ENCODE measurements at regions not wholly inside any gene's neighbourhood (a gene's known extent, or its start where the extent isn't known, plus 50 kb on each side); places are given as distances from the start of the nearest gene placed in this dataset.

GRCh38 chr10:57165671-57166070, 804.6 kb upstream of the ZWINT start:
- TF ChIP-seq CREB1 (CRISPR knock-in tag; IDR thresholded peaks at IDR 0.05; ENCODE audit: low read depth) = no peak
- no peak for TF ChIP-seq EZH2 (IDR thresholded peaks at IDR 0.05; ENCODE audit: low read depth, unreplicated experiment)
- no peak for TF ChIP-seq POLR2AphosphoS5 (IDR thresholded peaks at IDR 0.05; ENCODE audit: low read depth)
- no peak for TF ChIP-seq CTCF (conservative IDR thresholded peaks at IDR 0.05; ENCODE audit: low read depth in 2 of 2)
- TF ChIP-seq REST (IDR thresholded peaks at IDR 0.05; ENCODE audit: unreplicated experiment) = no peak
- TF ChIP-seq EZH2phosphoT487 (IDR thresholded peaks at IDR 0.05; ENCODE audit: unreplicated experiment) = no peak
- TF ChIP-seq ZNF331 (CRISPR knock-in tag; IDR thresholded peaks at IDR 0.05; ENCODE audit: low read depth) = no peak
- TF ChIP-seq ZNF114 (CRISPR knock-in tag; IDR thresholded peaks at IDR 0.05) = no peak
